T-helper 2 cell (primary cell): ENCODE measurements at regions not wholly inside any gene's neighbourhood (a gene's known extent, or its start where the extent isn't known, plus 50 kb on each side); places are given as distances from the start of the nearest gene placed in this dataset.
"Not testable (repeated sequence)": the region's sequence is repeated elsewhere in the genome, so short reads cannot be mapped to it uniquely, and the experiment has no call there.

Experiments used
- DNase-seq, 5 experiments: peaks; one replicate each; pipeline versions ENCODE4 v3.0.0 to v3.0.0-alpha.2; 2012 to 2022

- no peak for DNase-seq
Measured at GRCh38 chr10:111273235-111273634, 196.4 kb downstream of the ADRA2A start.

- DNase-seq = no peak
Measured at GRCh38 chr10:111273635-111274034, 196.8 kb downstream of the ADRA2A start.

GRCh38 chr10:111275091-111275490, 198.3 kb downstream of the ADRA2A start:
- no peak for DNase-seq

GRCh38 chr10:111277661-111278060, 200.8 kb downstream of the ADRA2A start:
- DNase-seq = no peak

GRCh38 chr10:111278266-111278665, 201.4 kb downstream of the ADRA2A start:
- no peak for DNase-seq

GRCh38 chr10:111281516-111281915, 204.7 kb downstream of the ADRA2A start:
- DNase-seq = no peak

- no peak for DNase-seq
Measured at GRCh38 chr10:111289461-111289860, 212.6 kb downstream of the ADRA2A start.

- no peak for DNase-seq
Measured at GRCh38 chr10:111290649-111291048, 213.8 kb downstream of the ADRA2A start.

GRCh38 chr10:111295788-111296187, 219.0 kb downstream of the ADRA2A start:
- DNase-seq = no peak

GRCh38 chr10:111297351-111297848, 220.6 kb downstream of the ADRA2A start:
- DNase-seq = no peak

- DNase-seq = no peak
Measured at GRCh38 chr10:111298031-111298430, 221.2 kb downstream of the ADRA2A start.

GRCh38 chr10:111299037-111299436, 222.2 kb downstream of the ADRA2A start:
- no peak for DNase-seq

GRCh38 chr10:111303887-111304286, 227.1 kb downstream of the ADRA2A start:
- no peak for DNase-seq

- DNase-seq = no peak
Measured at GRCh38 chr10:111316722-111317212, 239.9 kb downstream of the ADRA2A start.

GRCh38 chr10:111319866-111320265, 243.0 kb downstream of the ADRA2A start:
- no peak for DNase-seq

- no peak for DNase-seq
Measured at GRCh38 chr10:111323389-111323966, 246.6 kb downstream of the ADRA2A start.

GRCh38 chr10:111332174-111332573, 255.3 kb downstream of the ADRA2A start:
- not testable (repeated sequence) for DNase-seq

GRCh38 chr10:111335826-111336225, 259.0 kb downstream of the ADRA2A start:
- no peak for DNase-seq

- no peak for DNase-seq
Measured at GRCh38 chr10:111338035-111338434, 261.2 kb downstream of the ADRA2A start.

GRCh38 chr10:111338805-111339204, 262.0 kb downstream of the ADRA2A start:
- no peak for DNase-seq

- no peak for DNase-seq
Measured at GRCh38 chr10:111344804-111345203, 268.0 kb downstream of the ADRA2A start.

- no peak for DNase-seq
Measured at GRCh38 chr10:111347386-111348013, 270.7 kb downstream of the ADRA2A start.

GRCh38 chr10:111348076-111348475, 271.2 kb downstream of the ADRA2A start:
- DNase-seq = no peak

GRCh38 chr10:111354859-111355258, 278.0 kb downstream of the ADRA2A start:
- no peak for DNase-seq
